Fibroblast of the conjunctiva (primary cell): ENCODE measurements at regions not wholly inside any gene's neighbourhood (a gene's known extent, or its start where the extent isn't known, plus 50 kb on each side); places are given as distances from the start of the nearest gene placed in this dataset.
"Not testable (repeated sequence)": the region's sequence is repeated elsewhere in the genome, so short reads cannot be mapped to it uniquely, and the experiment has no call there.

ENCODE experiments used
- DNase-seq: peaks from one replicate; pipeline ENCODE4 v3.0.0-alpha.2; 2010; ENCODE audit warnings: low read depth

DNA sequence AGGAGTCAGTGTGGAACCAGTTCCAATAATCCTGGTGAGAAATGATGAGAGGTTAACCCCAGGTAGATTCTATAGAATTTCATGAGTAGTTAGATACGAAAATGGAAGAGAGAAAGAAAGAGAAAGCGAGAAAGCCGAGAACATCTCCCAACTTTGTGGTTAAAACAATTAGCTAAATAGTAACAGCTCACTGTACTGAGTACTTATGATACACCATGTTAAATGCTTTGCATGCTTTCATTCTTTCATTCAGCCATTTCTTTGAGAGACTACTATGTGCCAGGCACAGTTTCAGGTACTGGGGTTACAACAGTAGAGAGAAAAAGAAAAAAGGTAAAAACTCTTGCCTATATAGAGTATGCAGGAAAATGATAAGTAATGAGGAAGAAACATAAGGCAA is 109.7 kb upstream of the SYT6 start:
- no peak for DNase-seq

DNA sequence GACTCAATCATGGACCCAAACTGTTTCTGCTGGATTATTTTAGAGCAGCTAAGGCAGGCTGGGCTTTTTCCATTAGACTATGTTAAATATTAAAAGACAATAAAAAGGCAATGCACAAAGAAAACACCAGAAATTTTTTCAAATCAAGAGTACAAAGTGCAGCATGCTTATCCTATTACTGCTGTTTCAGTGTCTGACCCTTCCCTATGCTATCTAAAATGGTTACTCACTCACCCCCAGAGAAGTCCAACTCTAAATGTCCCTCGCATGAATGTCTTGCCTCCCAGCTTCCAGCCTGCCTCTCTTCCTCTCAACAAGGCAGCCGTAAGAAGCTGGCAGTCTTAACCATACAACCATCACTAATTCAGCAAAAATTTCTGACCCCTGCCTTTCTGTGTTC is 108.7 kb upstream of the SYT6 start:
- DNase-seq: no peak

DNA sequence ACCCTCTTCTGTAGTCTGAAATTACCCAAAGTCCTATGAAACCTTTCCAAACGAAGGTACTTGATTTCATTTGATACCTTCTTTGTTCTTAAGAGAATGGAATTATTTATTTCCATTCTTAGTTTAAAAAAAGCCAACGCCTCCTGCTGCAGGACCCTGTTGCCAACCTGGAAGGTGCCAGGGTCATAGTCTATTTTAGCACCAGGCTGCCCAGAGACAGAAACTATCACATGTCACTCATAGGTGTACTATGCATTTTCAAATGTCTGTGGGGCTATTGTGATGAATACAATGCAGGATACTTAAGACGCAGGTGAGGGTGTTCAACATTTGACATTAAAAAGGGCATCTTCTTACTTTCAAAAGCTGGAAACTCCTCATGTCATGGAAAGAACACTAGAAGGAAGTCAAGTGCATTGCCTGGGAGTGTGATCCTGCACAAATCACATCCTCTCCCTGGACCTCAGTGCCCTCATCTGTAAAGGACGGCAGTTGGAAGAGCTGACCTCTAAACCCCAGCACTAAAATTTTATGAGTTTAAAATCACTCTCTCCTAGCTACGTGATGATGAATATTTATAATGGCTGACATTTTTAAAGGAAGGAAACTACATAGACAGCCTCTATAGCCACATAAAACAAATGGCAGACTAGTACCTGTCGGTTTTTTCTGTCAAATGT is 107.3 kb upstream of the SYT6 start:
- DNase-seq: no peak

DNA sequence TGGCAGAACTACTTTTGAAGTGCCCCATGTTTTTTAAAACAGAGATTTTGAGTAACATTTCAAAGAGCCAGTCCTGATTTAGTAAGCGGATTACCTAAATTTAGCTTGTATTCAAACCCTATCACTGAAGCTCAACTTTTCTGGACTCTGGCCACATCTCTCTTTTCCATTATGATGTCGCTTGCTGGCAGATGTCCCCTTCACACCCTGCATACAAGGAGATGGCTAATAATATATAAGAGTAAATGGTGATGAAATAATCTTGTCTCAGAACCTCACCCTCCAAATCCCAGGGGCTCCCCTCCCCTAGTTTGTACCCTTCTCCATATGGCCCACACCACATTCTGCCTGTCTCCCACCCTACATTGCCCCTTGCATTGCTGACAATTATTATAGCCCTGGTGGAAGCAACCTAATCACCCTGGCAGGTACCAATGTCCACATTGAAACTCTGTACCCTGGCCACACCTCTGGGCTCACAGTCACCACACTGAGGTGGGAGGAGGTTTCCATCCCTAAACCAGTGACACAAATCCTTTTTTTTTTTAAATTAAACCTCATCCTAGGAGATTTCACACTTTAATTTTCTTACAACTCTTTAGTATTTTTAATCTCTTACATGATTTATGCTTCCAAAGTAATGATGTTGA is 106.0 kb upstream of the SYT6 start:
- DNase-seq: no peak

DNA sequence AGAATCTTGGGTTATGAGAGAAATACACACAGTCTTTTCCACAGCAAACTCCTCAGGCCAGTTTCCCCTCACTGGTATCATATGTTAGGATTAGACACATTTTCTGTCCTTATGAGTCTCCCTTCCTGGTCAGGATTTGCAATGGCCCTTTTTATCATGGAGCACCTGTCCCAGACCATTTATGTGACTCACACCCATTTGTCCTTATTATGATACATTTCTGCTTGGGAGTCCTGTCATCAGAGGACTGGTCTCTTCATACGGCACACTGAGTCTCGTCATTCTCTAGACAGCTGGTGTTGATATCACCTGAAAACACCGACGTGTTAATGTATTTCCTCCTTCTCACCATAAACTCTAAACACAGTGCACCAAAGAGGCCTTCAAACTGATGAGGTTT is 105.0 kb upstream of the SYT6 start:
- no peak for DNase-seq

DNA sequence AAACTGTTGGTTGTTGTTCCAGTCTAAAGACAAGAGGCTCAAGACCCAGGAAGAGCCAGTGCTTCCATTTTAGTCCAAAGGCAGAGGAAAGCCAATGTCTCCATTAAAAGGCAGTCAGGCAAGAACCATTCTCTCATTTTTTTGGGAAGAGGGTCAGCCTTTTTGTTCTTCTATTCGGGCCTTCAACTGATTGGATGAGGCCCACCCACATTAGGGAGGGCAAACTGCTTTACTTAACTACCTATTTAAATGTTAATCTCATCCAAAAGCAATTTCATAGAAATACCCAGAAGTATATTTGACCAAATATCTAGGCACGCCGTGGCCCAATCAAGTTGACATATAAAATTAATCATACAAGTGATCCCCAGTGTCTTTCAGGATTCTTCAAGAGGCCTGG is 104.4 kb upstream of the SYT6 start:
- DNase-seq: no peak

DNA sequence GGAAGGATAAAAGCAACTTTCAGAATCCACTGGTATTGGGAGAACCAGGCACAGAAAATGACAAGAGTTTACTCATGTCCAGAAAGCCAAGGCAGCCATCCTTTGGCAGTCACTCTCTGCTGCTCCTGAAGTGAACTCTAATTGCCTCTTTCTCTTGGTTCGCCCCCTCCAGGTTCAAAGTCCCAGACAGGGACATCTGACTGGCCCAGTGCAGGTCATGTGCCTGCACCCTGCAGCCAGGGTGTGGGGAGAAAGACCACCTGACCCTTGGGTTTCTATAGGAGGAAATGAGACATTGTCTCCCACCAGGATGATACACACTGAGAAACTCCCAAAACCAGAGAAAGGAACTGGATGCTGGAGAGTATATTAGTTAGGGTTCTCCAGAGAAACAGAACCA is 103.9 kb upstream of the SYT6 start:
- DNase-seq: no peak

DNA sequence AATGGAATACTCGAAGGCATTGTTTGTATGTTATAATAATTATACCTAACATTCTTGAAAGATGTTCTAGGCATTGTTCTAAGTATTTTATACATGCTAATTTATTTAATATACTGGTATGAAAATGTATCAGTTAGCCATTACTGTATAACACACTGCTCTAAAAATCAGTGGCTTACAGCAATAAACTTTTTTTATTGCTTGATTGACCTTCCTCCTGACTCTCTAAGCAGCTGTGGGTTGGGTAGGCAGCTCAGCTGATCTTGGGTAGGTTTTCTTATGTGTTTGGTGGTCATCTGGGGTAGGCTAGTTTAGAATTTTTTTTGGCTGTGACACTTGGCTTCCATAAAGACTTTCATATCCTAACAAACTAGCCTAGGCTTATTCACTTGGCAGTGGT is 100.2 kb upstream of the SYT6 start:
- DNase-seq: no peak

DNA sequence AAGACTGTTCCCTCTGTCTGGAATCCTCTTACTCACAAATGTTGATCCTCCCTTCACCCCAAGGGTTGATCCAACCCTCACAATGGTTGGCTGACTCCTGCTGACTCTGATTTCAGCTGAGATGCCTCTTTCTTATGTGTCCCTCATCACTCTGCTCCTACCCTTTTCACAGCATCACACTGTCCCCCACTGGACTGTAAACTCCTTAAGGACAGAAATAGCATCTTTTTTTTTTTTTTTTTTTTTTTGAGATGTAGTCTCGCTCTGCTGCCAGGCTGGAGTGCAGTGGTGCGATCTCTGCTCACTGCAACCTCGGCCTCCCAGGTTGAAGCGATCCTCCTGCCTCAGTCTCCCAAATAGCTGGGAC is 97.9 kb upstream of the SYT6 start:
- no peak for DNase-seq

DNA sequence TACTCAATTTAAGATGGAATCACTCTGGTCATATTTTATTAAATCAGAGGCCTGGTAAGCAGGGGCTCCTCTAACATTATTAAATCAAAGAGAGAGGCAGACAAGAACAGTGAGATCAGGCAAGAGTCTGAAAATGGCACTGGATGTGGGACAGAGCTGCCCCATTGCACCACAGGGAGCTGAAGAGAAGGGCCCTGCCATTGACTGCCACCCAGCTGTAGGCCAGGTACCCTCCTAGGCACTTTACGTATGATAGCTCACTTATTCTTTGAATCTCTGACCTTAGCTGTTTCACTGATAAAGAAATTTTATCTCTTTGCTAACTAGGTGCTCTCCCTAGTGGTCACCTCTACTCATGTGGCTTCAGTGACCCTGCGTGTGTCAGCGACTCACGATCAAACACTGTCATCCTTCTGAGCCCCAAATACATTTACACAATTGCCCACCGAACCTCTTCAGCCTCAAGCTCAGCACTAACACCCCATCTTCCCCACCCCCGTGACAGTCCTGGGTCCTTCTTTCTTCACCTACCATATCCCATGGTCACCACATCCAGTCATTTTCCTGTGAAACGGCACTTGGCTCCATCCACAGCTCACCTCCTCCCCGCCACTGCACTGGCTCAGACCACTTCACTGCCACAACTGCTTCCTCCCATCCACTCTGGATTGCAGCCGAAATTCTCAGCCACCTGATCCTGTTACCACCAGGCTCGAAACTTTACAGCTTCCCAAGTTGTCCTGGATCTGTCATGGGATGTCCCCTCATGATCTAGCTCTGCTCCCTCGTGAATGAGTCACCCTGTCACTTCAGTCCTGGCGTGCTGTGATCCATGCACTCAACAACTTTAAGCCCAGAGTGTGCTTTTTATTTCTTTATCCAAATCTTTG is 97.3 kb upstream of the SYT6 start:
- no peak for DNase-seq

DNA sequence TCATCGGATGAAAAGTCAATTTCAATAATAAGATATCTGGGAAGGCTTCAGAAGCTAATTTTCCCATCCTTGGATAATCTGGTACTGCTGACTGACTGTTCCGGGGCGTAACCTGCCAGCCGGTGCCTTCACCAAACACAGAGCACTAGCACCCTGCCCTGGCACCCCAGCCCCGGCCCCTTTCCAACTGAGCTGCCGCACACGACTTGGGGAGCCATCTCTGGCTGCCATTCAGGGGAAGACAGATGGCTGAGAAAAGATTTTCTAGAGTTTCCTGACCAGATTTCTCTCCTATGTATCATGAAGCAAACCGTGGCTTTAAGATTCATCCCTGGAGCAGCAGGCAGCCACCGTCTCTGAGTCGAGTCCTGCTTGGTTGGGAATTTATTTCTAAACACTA is 96.0 kb upstream of the SYT6 start:
- DNase-seq: no peak

DNA sequence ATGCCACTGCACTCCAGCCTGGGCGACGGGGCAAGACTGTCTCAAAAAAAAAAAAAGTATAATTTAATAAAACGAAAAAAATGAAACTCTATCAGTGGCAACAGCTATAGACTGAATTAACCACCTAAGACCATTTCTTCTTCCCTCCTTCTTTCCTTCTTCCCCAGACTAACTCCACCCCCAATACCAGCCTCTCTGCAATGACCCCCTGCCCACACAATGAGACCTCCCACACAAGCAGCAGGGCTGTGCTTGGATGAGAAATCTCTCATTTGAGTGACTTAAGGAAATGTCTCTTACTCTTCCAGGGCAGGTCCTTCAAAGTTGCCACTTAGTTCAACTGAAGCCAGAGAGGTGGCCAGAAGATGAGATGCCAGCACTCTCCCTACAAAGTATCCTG is 94.5 kb upstream of the SYT6 start:
- DNase-seq: no peak

DNA sequence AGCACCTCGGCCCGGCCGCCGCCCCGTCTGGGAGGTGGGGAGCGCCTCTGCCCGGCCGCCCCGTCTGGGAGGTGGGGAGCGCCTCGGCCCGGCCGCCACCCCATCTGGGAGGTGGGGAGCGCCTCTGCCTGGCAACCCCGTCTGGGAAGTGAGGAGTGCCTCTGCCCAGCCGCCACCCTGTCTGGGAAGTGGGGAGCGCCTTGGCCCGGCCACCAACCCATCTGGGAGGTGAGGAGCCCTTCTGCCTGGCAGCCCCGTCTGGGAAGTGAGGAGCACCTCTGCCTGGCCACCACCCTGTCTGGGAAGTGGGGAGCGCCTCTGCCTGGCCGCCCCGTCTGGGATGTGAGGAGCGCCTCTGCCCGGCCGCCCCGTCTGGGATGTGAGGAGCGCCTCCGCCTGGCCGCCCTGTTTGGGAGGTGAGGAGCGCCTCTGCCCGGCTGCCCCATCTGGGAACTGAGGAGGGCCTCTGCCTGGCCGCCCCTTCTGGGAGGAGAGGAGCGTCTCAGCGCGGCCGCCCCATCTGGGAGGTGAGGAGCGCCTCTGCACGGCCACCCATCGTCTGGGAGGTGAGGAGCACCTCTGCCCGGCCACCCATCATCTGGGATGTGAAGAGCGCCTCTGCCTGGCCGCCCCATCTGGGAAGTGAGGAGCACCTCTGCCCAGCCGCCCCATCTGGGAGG is 89.0 kb upstream of the SYT6 start:
- not testable (repeated sequence) for DNase-seq

DNA sequence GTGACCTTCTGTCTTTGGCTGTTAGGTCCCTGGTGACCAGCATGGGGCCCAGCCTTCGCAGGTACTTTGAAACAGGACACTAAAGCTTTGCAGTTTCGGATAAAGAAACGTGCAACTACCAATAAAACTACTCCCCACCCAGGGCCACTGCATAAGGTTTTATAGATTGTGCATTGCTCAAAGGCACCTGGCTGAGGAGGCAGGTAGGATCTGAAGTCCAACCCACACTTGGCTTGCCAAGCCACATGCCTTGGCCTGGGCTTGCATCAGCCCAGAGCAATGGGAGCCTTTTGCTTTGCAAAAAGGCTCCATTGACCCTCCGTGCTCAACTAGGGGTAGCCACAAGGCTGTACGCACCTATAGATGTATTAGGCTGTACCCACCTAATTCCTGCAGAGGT is 84.4 kb upstream of the SYT6 start:
- no peak for DNase-seq

DNA sequence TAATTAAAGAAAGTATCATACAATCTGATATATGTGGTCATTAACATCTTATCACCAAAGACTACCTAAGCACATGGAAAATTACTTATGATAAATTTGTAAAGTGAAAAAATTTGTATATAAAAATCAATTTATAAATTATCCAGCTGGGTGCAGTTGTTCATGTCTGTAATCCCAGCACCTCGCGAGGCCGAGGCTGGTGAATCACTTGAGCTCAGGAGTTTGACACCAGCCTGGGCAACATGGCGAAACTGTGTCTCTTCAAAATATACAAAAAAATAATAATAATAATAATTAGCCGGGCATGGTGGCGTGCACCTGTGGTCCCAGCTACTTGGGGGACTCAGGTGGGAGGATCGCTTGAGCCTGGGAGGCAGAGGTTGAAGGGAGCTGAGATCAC is 82.8 kb upstream of the SYT6 start:
- no peak for DNase-seq

DNA sequence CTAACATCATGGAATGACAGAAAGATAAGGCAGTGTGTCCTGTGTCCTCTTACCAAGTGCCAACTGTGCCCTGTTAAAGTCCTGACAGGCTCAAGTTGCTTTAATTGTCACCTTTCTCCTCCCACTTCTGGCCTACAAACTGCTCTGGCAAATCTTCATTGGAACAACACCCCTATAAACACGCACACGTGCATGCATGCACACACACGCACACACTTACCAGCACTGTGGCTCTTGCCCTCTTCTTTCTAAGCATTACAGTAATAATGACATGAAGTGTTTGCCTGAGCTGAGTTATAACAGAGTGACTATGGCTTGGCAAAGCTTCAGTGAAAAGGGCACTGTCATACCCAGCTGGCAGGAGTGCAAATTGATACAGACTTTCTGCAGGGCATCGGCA is 82.3 kb upstream of the SYT6 start:
- no peak for DNase-seq

DNA sequence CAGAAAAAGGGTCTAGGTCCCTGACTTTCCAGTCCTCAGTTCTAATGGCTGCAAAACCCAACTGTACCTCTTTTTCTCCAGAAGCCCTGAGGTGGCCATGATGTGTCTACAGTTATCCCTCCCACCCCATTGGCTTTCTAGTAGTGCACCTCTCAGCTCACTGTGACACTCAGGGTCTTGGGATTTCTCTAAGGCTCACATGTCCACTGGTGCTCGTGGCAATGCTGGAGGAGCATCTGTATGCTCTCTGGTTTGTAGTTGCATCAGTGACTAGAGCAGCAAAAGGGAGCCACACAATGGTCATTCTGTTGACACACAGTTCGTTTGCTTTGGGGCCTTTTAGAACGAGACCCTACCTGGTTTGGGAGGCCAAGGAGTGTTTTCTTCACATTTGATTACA is 81.6 kb upstream of the SYT6 start:
- DNase-seq: no peak

DNA sequence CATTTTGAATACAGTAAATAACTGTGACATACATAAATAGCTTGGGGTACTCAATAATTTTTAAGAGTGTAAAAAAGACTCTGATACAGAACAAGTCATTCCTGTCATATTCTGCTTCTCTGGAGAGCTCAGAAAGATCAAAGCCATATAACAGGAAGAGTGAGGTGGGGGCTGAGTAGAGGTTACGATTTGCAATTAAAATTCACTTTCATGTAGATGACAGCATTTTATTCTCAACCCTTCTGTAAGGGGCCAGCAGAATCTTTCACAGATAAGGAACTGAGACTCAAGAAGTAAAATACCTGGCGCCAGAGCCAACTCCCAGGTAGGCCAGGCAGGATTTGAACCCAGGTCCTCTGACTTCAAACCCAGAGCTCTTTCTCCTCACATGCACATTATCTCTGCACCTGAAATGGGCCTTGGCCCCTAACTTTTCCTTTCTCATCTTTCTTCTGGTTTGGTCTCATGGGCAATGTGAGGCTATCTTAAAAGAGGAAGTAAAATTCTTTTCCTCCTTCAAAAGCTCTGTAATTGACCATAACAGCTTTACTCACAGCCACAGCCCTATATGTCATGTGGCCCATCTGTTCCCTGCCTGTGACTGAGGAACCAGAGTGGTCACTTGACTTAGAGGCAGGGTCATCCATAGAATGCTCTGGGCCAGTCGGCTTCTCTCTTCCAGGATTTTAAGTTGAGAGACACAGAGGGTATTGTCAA is 80.9 kb upstream of the SYT6 start:
- DNase-seq: no peak

DNA sequence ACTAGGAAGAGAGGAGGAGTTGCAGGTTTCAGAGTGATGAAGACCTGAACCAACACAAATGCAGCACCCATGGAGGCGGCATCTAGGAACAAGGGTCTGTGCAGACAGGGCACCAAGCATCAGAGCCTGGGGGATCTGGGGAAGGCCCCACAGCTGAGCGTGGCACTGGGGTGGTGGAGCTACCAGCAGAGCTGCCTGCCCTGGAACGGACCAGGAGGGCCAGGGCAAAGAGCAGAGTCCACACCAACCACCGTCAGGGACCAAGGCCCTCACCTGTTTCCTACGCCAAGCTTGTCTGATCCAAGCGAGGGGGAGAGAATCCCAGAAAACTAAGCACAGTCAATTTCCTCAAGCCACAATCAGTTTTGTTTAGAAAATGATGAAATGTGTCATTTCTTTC is 79.0 kb upstream of the SYT6 start:
- DNase-seq: no peak

DNA sequence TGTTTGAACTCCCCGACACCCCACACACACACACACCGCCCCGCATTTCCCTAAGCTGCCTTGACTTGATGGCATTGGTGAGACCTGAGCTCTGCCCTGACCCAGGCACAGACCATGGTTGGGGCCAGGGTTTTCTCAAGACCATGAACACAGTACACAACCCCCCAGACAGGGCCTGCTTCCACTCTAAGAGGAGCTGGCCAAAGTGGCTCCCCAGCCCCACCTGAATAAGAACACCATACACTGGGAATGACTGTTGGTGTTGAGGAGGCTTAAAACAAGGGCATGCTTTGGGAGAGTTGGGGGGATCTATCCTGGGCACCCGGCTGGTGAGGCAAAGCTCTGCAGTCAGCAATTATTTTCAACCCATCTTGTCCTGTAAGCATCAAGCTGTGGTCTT is 77.6 kb upstream of the SYT6 start:
- no peak for DNase-seq

DNA sequence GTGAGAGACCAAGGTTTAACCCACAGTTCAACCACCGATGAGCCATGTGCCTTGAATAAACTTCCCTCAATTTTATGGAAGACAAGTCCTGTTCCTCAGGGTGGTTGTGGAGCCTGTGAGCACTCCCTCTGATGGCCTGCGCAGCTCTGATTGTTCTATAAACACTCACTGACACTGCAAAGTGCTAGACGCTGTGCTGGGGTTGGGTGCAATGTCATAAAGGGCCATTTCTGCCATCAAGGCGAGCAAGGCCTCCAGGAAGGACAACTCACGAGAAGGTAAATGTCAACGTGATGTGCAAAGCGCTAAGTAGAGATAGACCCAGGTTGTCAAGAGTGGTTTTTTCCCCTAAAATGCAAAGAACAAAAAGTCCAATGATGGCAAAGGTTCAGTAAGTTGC is 75.7 kb upstream of the SYT6 start:
- DNase-seq: no peak

DNA sequence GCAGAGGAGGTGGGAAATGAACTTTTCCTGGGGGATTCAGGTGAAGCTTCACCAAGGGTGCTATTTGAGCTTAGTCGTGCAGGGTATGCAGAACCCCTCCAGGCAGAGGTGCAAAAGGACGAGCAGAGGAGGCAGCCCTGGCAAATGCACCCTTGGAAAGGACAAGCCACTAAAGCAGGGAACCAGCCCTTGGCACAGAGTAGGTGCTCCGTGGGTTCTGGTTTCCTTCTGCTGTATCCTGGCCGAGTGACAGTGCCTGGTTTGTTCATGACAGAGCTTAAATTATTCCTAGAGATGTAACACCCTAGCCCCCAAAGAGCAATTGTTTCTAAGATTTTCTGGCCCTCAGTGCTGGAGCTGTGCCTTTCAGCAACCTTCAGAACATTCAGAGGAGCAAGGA is 73.4 kb upstream of the SYT6 start:
- no peak for DNase-seq
